Neural progenitor cell (in vitro differentiated cells): ENCODE measurements at regions not wholly inside any gene's neighbourhood (a gene's known extent, or its start where the extent isn't known, plus 50 kb on each side); places are given as distances from the start of the nearest gene placed in this dataset.
"Not testable (repeated sequence)": the region's sequence is repeated elsewhere in the genome, so short reads cannot be mapped to it uniquely, and the experiment has no call there.

Source experiments
- DNase-seq: peaks from one replicate; pipeline ENCODE4 v3.0.0-alpha.2; 2016; ENCODE audit warnings: low spot score
- H2AFZ ChIP-seq: fragments of 200-600 bp; sonication (generic); replicated peaks from 2 replicates; pipeline ENCODE4 v1.6.1; 2016; ENCODE audit warnings: antibody characterized with exemption
- H3F3A ChIP-seq: fragments of 200-600 bp; sonication (generic); 2 replicates; pipeline ENCODE4 v1.6.1; 2016; ENCODE audit warnings: antibody characterized with exemption, low read depth
- H3K27ac ChIP-seq: fragments of 200-600 bp; sonication (generic); 2 replicates; pipeline ENCODE4 v1.5.1; 2016; ENCODE audit warnings: mild to moderate bottlenecking
- H3K27me3 ChIP-seq: fragments of 200-600 bp; sonication (generic); 2 replicates; pipeline ENCODE4 v1.6.1; 2016; ENCODE audit warnings: mild to moderate bottlenecking, moderate library complexity
- H3K36me3 ChIP-seq: fragments of 200-600 bp; sonication (generic); 2 replicates; pipeline ENCODE4 v1.5.1; 2016
- H3K4me1 ChIP-seq: fragments of 200-600 bp; sonication (generic); 2 replicates; pipeline ENCODE4 v1.6.1; 2016; ENCODE audit warnings: mixed run types
- H3K4me2 ChIP-seq: fragments of 200-600 bp; sonication (generic); 2 replicates; pipeline ENCODE4 v1.6.1; 2016
- H3K4me3 ChIP-seq: fragments of 200-600 bp; sonication (generic); 2 replicates; pipeline ENCODE4 v1.5.1; 2016
- H3K79me2 ChIP-seq: fragments of 200-600 bp; sonication (generic); 2 replicates; pipeline ENCODE4 v1.6.1; 2016; ENCODE audit warnings: low read depth
- H3K9ac ChIP-seq: fragments of 200-600 bp; sonication (generic); 2 replicates; pipeline ENCODE4 v1.6.1; 2016
- H3K9me3 ChIP-seq: fragments of 200-600 bp; sonication (generic); 2 replicates; pipeline ENCODE4 v1.5.1; 2016; ENCODE audit warnings: low read depth
- H4K20me1 ChIP-seq: fragments of 200-600 bp; sonication (generic); 2 replicates; pipeline ENCODE4 v1.6.1; 2016; ENCODE audit warnings: low read depth
- H3K27ac Mint-ChIP-seq: 3 replicates; pipeline ENCODE4 v1.8.0; 2021; ENCODE audit warnings: mixed read lengths
- H3K27me3 Mint-ChIP-seq: 2 replicates; pipeline ENCODE4 v1.8.0; 2022; ENCODE audit warnings: low read depth, mild to moderate bottlenecking, inconsistent platforms, moderate library complexity, mixed read lengths; ENCODE audit not compliant: insufficient read depth
- H3K36me3 Mint-ChIP-seq: 3 replicates; pipeline ENCODE4 v1.8.0; 2021; ENCODE audit warnings: mixed read lengths
- H3K4me1 Mint-ChIP-seq: 3 replicates; pipeline ENCODE4 v1.8.0; 2021; ENCODE audit warnings: mixed read lengths
- H3K4me3 Mint-ChIP-seq: 3 replicates; pipeline ENCODE4 v1.8.0; 2021; ENCODE audit warnings: mild to moderate bottlenecking, moderate library complexity, mixed read lengths
- H3K9me3 Mint-ChIP-seq: 3 replicates; pipeline ENCODE4 v1.8.0; 2020; ENCODE audit warnings: mixed read lengths

- H2AFZ ChIP-seq, H4K20me1 ChIP-seq, H3K4me2 ChIP-seq, H3K36me3 Mint-ChIP-seq, H3K27me3 Mint-ChIP-seq, H3K9ac ChIP-seq, DNase-seq, H3K79me2 ChIP-seq, H3K9me3 ChIP-seq, H3K4me3 ChIP-seq, H3K27ac ChIP-seq, H3K4me3 Mint-ChIP-seq, H3K4me1 Mint-ChIP-seq, H3K36me3 ChIP-seq, H3K9me3 Mint-ChIP-seq, H3F3A ChIP-seq, H3K4me1 ChIP-seq, H3K27me3 ChIP-seq, H3K27ac Mint-ChIP-seq: not testable (repeated sequence)
Measured at GRCh38 chr1:120509258-120509657, 94.4 kb downstream of the NBPF8 start.

- not testable (repeated sequence) for DNase-seq, H3K36me3 Mint-ChIP-seq, H3K4me3 ChIP-seq, H3K27ac Mint-ChIP-seq, H3K27ac ChIP-seq, H3K9me3 Mint-ChIP-seq, H3K9ac ChIP-seq, H3K4me1 ChIP-seq, H2AFZ ChIP-seq, H3K27me3 Mint-ChIP-seq, H3F3A ChIP-seq, H4K20me1 ChIP-seq, H3K4me1 Mint-ChIP-seq, H3K9me3 ChIP-seq, H3K36me3 ChIP-seq, H3K27me3 ChIP-seq, H3K4me2 ChIP-seq, H3K4me3 Mint-ChIP-seq, H3K79me2 ChIP-seq
Measured at GRCh38 chr1:120513099-120513498, 98.3 kb downstream of the NBPF8 start.

GRCh38 chr1:120513531-120513930 is 98.7 kb downstream of the NBPF8 start:
- not testable (repeated sequence) for H3K36me3 Mint-ChIP-seq, H4K20me1 ChIP-seq, H3K79me2 ChIP-seq, H3K4me2 ChIP-seq, H3K36me3 ChIP-seq, H3K27me3 Mint-ChIP-seq, H3K27ac Mint-ChIP-seq, DNase-seq, H3K4me3 ChIP-seq, H3K9me3 Mint-ChIP-seq, H3K27me3 ChIP-seq, H3K4me1 Mint-ChIP-seq, H3K27ac ChIP-seq, H3K9me3 ChIP-seq, H3K4me1 ChIP-seq, H3F3A ChIP-seq, H3K9ac ChIP-seq, H3K4me3 Mint-ChIP-seq, H2AFZ ChIP-seq

- H3K9me3 Mint-ChIP-seq, H3K4me3 Mint-ChIP-seq, H3K4me3 ChIP-seq, H2AFZ ChIP-seq, H3F3A ChIP-seq, H3K4me1 Mint-ChIP-seq, H3K79me2 ChIP-seq, H3K9ac ChIP-seq, H3K27me3 Mint-ChIP-seq, H3K27ac ChIP-seq, DNase-seq, H4K20me1 ChIP-seq, H3K27me3 ChIP-seq, H3K4me1 ChIP-seq, H3K9me3 ChIP-seq, H3K36me3 Mint-ChIP-seq, H3K4me2 ChIP-seq, H3K36me3 ChIP-seq, H3K27ac Mint-ChIP-seq: not testable (repeated sequence)
Measured at GRCh38 chr1:120519196-120519595, 104.4 kb downstream of the NBPF8 start.

- not testable (repeated sequence) for H3K4me3 Mint-ChIP-seq, H3K27ac ChIP-seq, H3K36me3 ChIP-seq, H3K9ac ChIP-seq, H2AFZ ChIP-seq, H3F3A ChIP-seq, H3K9me3 ChIP-seq, H3K27me3 Mint-ChIP-seq, H3K27ac Mint-ChIP-seq, H3K4me3 ChIP-seq, DNase-seq, H3K4me1 Mint-ChIP-seq, H3K79me2 ChIP-seq, H3K27me3 ChIP-seq, H4K20me1 ChIP-seq, H3K9me3 Mint-ChIP-seq, H3K36me3 Mint-ChIP-seq, H3K4me2 ChIP-seq, H3K4me1 ChIP-seq
Measured at GRCh38 chr1:120524416-120524815, 109.6 kb downstream of the NBPF8 start.

GRCh38 chr1:120525386-120525785 is 110.6 kb downstream of the NBPF8 start:
- H3K4me1 Mint-ChIP-seq, H3K4me1 ChIP-seq, H3K36me3 Mint-ChIP-seq, H3K4me3 Mint-ChIP-seq, H3K27ac Mint-ChIP-seq, H2AFZ ChIP-seq, H3K27me3 ChIP-seq, H3K4me3 ChIP-seq, H3K27ac ChIP-seq, DNase-seq, H3K36me3 ChIP-seq, H3K9me3 Mint-ChIP-seq, H3K9ac ChIP-seq, H3K79me2 ChIP-seq, H3F3A ChIP-seq, H4K20me1 ChIP-seq, H3K4me2 ChIP-seq, H3K9me3 ChIP-seq, H3K27me3 Mint-ChIP-seq: not testable (repeated sequence)

- not testable (repeated sequence) for H3K9me3 ChIP-seq, H4K20me1 ChIP-seq, H3K4me1 Mint-ChIP-seq, H3F3A ChIP-seq, H3K9ac ChIP-seq, H3K27ac ChIP-seq, H3K36me3 Mint-ChIP-seq, H2AFZ ChIP-seq, DNase-seq, H3K4me1 ChIP-seq, H3K27ac Mint-ChIP-seq, H3K79me2 ChIP-seq, H3K4me3 ChIP-seq, H3K4me2 ChIP-seq, H3K27me3 ChIP-seq, H3K36me3 ChIP-seq, H3K27me3 Mint-ChIP-seq, H3K9me3 Mint-ChIP-seq, H3K4me3 Mint-ChIP-seq
Measured at GRCh38 chr1:120529475-120530089, 114.7 kb downstream of the NBPF8 start.

- H3K4me3 Mint-ChIP-seq, H3K9me3 ChIP-seq, H3K36me3 Mint-ChIP-seq, H3K79me2 ChIP-seq, H3K27ac Mint-ChIP-seq, H3K27me3 Mint-ChIP-seq, H3K4me1 ChIP-seq, H3K9me3 Mint-ChIP-seq, DNase-seq, H2AFZ ChIP-seq, H3K36me3 ChIP-seq, H3F3A ChIP-seq, H3K9ac ChIP-seq, H3K27me3 ChIP-seq, H3K27ac ChIP-seq, H3K4me1 Mint-ChIP-seq, H4K20me1 ChIP-seq, H3K4me2 ChIP-seq, H3K4me3 ChIP-seq: not testable (repeated sequence)
Measured at GRCh38 chr1:120531455-120531854, 116.6 kb downstream of the NBPF8 start.
